DND-41 (cell line): ENCODE measurements at regions not wholly inside any gene's neighbourhood (a gene's known extent, or its start where the extent isn't known, plus 50 kb on each side); places are given as distances from the start of the nearest gene placed in this dataset.

Experiments used
- CTCF ChIP-seq: IDR thresholded peaks from 2 replicates; pipeline ENCODE4 v1.5.1; 2012; ENCODE audit warnings: borderline replicate concordance, low read length, moderate library complexity, mild to moderate bottlenecking; ENCODE audit not compliant: poor library complexity, severe bottlenecking; ENCODE audit errors: extremely low read depth
- EZH2 ChIP-seq: IDR thresholded peaks from 3 replicates; pipeline ENCODE4 v1.6.1; 2012; ENCODE audit warnings: borderline replicate concordance, low read depth, mild to moderate bottlenecking, moderate library complexity, low read length, inconsistent platforms; ENCODE audit not compliant: severe bottlenecking

GRCh38 chr1:213786683-213787082 is 201.1 kb upstream of the PROX1 start:
- TF ChIP-seq EZH2 (no peak), CTCF (no peak)
